DND-41 (cell line): ENCODE measurements at regions not wholly inside any gene's neighbourhood (a gene's known extent, or its start where the extent isn't known, plus 50 kb on each side); places are given as distances from the start of the nearest gene placed in this dataset.
"Not testable (repeated sequence)": the region's sequence is repeated elsewhere in the genome, so short reads cannot be mapped to it uniquely, and the experiment has no call there.

ENCODE experiments used
- ATAC-seq: fragments of 200-7000 bp; cut with Tn5 transposase; 3 replicates; pipeline ENCODE4 v1.9.1; 2021; ENCODE audit warnings: low read depth; ENCODE audit not compliant: insufficient read depth
- DNase-seq: peaks from one replicate; pipeline ENCODE4 v3.0.0-alpha.2; 2020
- H2AFZ ChIP-seq: 2 replicates; pipeline ENCODE4 v1.6.0; 2012; ENCODE audit warnings: low read depth, low read length
- H3K27ac ChIP-seq: 2 replicates; pipeline ENCODE4 v1.5.1; 2012; ENCODE audit warnings: low read length, inconsistent platforms
- H3K27me3 ChIP-seq: fragments of 200-600 bp; sonication (generic); 2 replicates; pipeline ENCODE4 v1.6.0; 2012; ENCODE audit warnings: low read length, mild to moderate bottlenecking, inconsistent platforms; ENCODE audit not compliant: insufficient read depth, poor library complexity
- H3K36me3 ChIP-seq: 2 replicates; pipeline ENCODE4 v1.5.1; 2012; ENCODE audit warnings: low read length, inconsistent platforms; ENCODE audit not compliant: insufficient read depth
- H3K4me1 ChIP-seq: 2 replicates; pipeline ENCODE4 v1.5.1; 2012; ENCODE audit warnings: mild to moderate bottlenecking, low read length; ENCODE audit not compliant: insufficient read depth
- H3K4me2 ChIP-seq: 2 replicates; pipeline ENCODE4 v1.6.0; 2012; ENCODE audit warnings: mild to moderate bottlenecking, moderate library complexity, low read length, inconsistent platforms; ENCODE audit not compliant: insufficient read depth
- H3K4me3 ChIP-seq, 2 experiments: fragments of 200-600 bp in 1 of 2; shearing (Covaris generic) in 1 of 2; 2 replicates each; pipeline ENCODE4 v1.5.1; 2012 to 2016; ENCODE audit warnings: inconsistent platforms in 2 of 2, low read length in 2 of 2, mild to moderate bottlenecking in 2 of 2, low read depth in 1 of 2, moderate library complexity in 1 of 2
- H3K79me2 ChIP-seq: 2 replicates; pipeline ENCODE4 v1.6.0; 2012; ENCODE audit warnings: low read length, inconsistent platforms; ENCODE audit not compliant: insufficient read depth
- H3K9ac ChIP-seq: 2 replicates; pipeline ENCODE4 v1.6.0; 2012; ENCODE audit warnings: low read depth, mild to moderate bottlenecking, inconsistent platforms, low read length, moderate library complexity
- H3K9me3 ChIP-seq: 2 replicates; pipeline ENCODE4 v1.5.1; 2012; ENCODE audit warnings: low read length, moderate library complexity, mild to moderate bottlenecking, inconsistent platforms; ENCODE audit not compliant: insufficient read depth, severe bottlenecking
- H4K20me1 ChIP-seq: 2 replicates; pipeline ENCODE4 v1.6.0; 2012; ENCODE audit warnings: low read length; ENCODE audit not compliant: insufficient read depth
- CTCF ChIP-seq: IDR thresholded peaks from 2 replicates; pipeline ENCODE4 v1.5.1; 2012; ENCODE audit warnings: borderline replicate concordance, low read length, moderate library complexity, mild to moderate bottlenecking; ENCODE audit not compliant: poor library complexity, severe bottlenecking; ENCODE audit errors: extremely low read depth
- EZH2 ChIP-seq: IDR thresholded peaks from 3 replicates; pipeline ENCODE4 v1.6.1; 2012; ENCODE audit warnings: borderline replicate concordance, low read depth, mild to moderate bottlenecking, moderate library complexity, low read length, inconsistent platforms; ENCODE audit not compliant: severe bottlenecking

GRCh38 chr1:68767941-68768340 is 271.1 kb upstream of the DEPDC1 start:
- TF ChIP-seq EZH2 (no peak), CTCF (no peak)
- H2AFZ ChIP-seq: no peak overlapping the region
- no peak for ATAC-seq
- no peaks in the 10 kb centered on the region for H4K20me1 ChIP-seq
- H3K4me3 ChIP-seq: no peak overlapping the region
- no peak overlapping the region for H3K4me2 ChIP-seq
- no peaks in the 10 kb centered on the region for H3K79me2 ChIP-seq
- no peaks in the 10 kb centered on the region for H3K36me3 ChIP-seq
- no peak for DNase-seq
- no peak overlapping the region for H3K9ac ChIP-seq
- H3K27me3 ChIP-seq: no peaks in the 10 kb centered on the region
- H3K9me3 ChIP-seq: no peaks in the 10 kb centered on the region
- H3K27ac ChIP-seq: no peak overlapping the region
- no peaks in the 10 kb centered on the region for H3K4me1 ChIP-seq

DNA sequence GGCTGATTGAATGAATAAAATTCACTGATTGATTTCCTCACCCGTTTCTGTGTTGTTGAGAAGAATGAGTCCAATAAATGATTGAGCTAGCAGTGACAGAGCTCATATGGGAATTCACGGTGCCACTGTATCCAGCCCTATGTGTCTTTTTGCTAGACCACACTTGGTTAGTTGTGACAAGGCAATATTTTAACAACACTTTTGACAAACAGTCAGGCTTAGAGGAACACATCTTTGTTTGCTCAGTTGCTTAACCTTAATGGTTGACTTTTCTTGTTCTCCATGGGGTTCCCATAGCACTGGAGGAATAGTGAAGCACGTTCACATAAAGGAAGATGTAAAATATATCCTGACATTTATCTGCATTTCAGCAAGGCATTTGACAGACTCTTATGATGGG is 273.9 kb upstream of the DEPDC1 start:
- H3K27me3 ChIP-seq: no peaks in the 10 kb centered on the region
- H2AFZ ChIP-seq: no peak overlapping the region
- no peak for TF ChIP-seq CTCF
- no peak for TF ChIP-seq EZH2
- no peaks in the 10 kb centered on the region for H4K20me1 ChIP-seq
- H3K27ac ChIP-seq: no peak overlapping the region
- H3K9me3 ChIP-seq: no peaks in the 10 kb centered on the region
- H3K4me2 ChIP-seq: no peak overlapping the region
- no peak overlapping the region for H3K4me3 ChIP-seq
- no peaks in the 10 kb centered on the region for H3K36me3 ChIP-seq
- no peak overlapping the region for H3K9ac ChIP-seq
- no peaks in the 10 kb centered on the region for H3K4me1 ChIP-seq
- DNase-seq (no peak), ATAC-seq (no peak)
- no peaks in the 10 kb centered on the region for H3K79me2 ChIP-seq

- no peak for TF ChIP-seq CTCF
- no peak for TF ChIP-seq EZH2
- no peaks in the 10 kb centered on the region for H3K36me3 ChIP-seq
- peaks cover 6% of the 10 kb centered on the region for H3K9me3 ChIP-seq
Measured at GRCh38 chr1:68777851-68778250, 281.0 kb upstream of the DEPDC1 start.

GRCh38 chr1:68779841-68780240 is 283.0 kb upstream of the DEPDC1 start:
- not testable (repeated sequence) for H3K4me2 ChIP-seq, DNase-seq, H3K36me3 ChIP-seq, H3K27me3 ChIP-seq, H4K20me1 ChIP-seq, H3K79me2 ChIP-seq, H2AFZ ChIP-seq, H3K9me3 ChIP-seq, ATAC-seq, H3K4me3 ChIP-seq, H3K4me1 ChIP-seq, H3K27ac ChIP-seq, H3K9ac ChIP-seq

More at GRCh38 chr1:68777851-68778250, 281.0 kb upstream of the DEPDC1 start:
- no peak overlapping the region for H3K9ac ChIP-seq
- H3K4me3 ChIP-seq: no peak overlapping the region
- H4K20me1 ChIP-seq: no peaks in the 10 kb centered on the region
- H3K4me1 ChIP-seq: no peaks in the 10 kb centered on the region
- DNase-seq (no peak), ATAC-seq (no peak)
- no peaks in the 10 kb centered on the region for H3K27me3 ChIP-seq
- no peaks in the 10 kb centered on the region for H3K79me2 ChIP-seq
- no peak overlapping the region for H2AFZ ChIP-seq
- no peak overlapping the region for H3K4me2 ChIP-seq
- no peak overlapping the region for H3K27ac ChIP-seq
